ENCODE measurements at regions not wholly inside any gene's neighbourhood (a gene's known extent, or its start where the extent isn't known, plus 50 kb on each side); places are given as distances from the start of the nearest gene placed in this dataset.

DNA sequence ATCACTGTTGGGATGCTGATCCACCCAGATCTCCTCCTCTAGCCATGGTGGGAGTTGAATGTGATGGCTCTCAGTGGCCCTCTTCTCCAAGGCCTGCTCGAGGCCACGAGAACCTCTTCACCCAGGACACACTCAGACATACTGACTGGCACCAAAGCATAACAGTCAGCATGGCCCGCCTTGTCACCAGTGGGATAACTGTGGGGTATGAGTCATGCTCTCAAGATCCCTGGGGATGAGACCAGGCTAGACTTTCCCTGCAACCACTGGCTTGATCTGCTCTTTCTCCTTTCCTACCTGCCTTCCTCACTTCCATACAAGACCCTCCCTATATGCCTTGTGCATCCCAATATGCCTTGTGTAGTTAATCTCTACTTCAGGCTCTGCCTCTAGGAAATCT, 66.8 kb downstream of the RIN2 start:
- TF ChIP-seq, protein P1, sequence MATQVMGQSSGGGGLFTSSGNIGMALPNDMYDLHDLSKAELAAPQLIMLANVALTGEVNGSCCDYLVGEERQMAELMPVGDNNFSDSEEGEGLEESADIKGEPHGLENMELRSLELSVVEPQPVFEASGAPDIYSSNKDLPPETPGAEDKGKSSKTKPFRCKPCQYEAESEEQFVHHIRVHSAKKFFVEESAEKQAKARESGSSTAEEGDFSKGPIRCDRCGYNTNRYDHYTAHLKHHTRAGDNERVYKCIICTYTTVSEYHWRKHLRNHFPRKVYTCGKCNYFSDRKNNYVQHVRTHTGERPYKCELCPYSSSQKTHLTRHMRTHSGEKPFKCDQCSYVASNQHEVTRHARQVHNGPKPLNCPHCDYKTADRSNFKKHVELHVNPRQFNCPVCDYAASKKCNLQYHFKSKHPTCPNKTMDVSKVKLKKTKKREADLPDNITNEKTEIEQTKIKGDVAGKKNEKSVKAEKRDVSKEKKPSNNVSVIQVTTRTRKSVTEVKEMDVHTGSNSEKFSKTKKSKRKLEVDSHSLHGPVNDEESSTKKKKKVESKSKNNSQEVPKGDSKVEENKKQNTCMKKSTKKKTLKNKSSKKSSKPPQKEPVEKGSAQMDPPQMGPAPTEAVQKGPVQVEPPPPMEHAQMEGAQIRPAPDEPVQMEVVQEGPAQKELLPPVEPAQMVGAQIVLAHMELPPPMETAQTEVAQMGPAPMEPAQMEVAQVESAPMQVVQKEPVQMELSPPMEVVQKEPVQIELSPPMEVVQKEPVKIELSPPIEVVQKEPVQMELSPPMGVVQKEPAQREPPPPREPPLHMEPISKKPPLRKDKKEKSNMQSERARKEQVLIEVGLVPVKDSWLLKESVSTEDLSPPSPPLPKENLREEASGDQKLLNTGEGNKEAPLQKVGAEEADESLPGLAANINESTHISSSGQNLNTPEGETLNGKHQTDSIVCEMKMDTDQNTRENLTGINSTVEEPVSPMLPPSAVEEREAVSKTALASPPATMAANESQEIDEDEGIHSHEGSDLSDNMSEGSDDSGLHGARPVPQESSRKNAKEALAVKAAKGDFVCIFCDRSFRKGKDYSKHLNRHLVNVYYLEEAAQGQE (IDR thresholded peaks at IDR 0.05; ENCODE audit: insufficient read depth in 1 of 2, low read depth in 2 of 2, low read length in 2 of 2), result no peak
- TF ChIP-seq SIN3A (IDR thresholded peaks at IDR 0.05; ENCODE audit: borderline replicate concordance, insufficient read depth, low read length), result no peak

Measured in PFSK-1 (cell line).